Fibroblast of the aortic adventitia (primary cell): ENCODE measurements at regions not wholly inside any gene's neighbourhood (a gene's known extent, or its start where the extent isn't known, plus 50 kb on each side); places are given as distances from the start of the nearest gene placed in this dataset.
A peak's percentile ranks its signal among the peaks of the same experiment; 100 is the strongest.

ENCODE experiments used
- DNase-seq: peaks from one replicate; pipeline ENCODE4 v3.0.0-alpha.2; 2010; ENCODE audit warnings: low read depth
- H3K4me3 ChIP-seq: 2 replicates; pipeline ENCODE4 v1.5.1; 2011; ENCODE audit warnings: low read depth, mild to moderate bottlenecking, control low read depth, low read length, moderate library complexity
- TF ChIP-seq, protein P1 (sequence below): IDR thresholded peaks from 2 replicates; pipeline ENCODE4 v1.5.1; 2011; ENCODE audit warnings: mild to moderate bottlenecking, low read length, control low read depth, inconsistent platforms; ENCODE audit not compliant: insufficient read depth

DNA sequence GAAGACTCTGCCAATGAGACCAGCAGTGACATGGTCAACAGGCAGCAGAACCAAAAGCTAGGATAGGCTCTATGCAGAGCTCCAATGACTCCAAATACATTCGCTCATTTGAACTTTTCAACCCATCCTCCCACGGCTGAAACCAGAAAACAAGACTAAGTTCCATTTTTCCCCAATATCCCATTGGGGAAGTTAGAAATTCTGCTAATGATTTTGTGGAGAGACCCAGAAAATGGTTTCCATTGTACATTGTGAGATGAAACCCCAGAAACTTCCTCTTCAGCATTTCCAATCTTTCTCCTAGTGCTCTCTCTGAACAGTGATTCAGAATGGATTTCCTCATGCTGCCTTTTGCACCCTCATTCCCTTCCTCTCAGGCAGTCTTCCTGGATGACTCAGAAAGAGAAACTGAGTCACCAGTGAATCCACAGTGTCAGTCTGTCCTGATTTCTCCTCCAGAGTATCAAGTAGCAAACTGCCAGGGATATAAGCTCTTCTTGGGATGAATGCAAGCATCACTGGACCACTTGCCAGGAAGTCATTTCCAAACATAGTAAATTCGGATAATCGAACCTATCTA lies 467.7 kb upstream of the ID2 start:
- no peak overlapping the region for H3K4me3 ChIP-seq
- DNase-seq = no peak
- TF ChIP-seq, protein P1, sequence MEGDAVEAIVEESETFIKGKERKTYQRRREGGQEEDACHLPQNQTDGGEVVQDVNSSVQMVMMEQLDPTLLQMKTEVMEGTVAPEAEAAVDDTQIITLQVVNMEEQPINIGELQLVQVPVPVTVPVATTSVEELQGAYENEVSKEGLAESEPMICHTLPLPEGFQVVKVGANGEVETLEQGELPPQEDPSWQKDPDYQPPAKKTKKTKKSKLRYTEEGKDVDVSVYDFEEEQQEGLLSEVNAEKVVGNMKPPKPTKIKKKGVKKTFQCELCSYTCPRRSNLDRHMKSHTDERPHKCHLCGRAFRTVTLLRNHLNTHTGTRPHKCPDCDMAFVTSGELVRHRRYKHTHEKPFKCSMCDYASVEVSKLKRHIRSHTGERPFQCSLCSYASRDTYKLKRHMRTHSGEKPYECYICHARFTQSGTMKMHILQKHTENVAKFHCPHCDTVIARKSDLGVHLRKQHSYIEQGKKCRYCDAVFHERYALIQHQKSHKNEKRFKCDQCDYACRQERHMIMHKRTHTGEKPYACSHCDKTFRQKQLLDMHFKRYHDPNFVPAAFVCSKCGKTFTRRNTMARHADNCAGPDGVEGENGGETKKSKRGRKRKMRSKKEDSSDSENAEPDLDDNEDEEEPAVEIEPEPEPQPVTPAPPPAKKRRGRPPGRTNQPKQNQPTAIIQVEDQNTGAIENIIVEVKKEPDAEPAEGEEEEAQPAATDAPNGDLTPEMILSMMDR = no peak

DNA sequence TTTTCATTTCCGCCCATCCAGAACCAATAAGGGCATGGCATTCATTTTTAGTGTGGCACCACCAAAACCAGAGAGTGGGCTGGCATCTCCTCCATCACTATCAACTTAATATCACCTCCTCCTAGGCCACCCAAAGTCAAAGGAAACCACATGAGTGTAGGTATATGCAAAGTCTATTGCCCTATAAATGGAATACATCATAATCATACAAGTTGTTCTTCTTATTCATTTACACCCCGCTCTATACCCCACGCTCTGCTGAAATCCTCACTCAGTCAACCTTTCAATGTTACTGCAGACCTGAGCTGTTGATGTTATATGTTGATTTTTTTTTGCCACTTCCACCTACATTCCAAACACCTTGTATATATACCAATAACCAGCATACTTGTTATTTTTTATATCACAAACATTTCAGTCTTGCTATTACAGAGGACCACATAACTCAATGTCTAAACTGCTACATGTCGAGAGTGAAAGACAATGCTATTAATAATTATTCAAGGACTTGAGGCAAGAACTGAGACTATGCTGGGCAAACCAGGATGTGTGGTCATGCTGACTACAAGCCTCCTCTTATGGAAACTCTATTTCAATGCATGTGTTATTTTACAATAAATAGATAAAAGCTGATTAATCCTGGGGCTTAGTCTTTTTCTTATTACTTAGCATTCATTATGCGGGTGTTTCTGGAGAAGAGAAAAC lies 466.5 kb upstream of the ID2 start:
- no peak overlapping the region for H3K4me3 ChIP-seq
- DNase-seq = no peak
- TF ChIP-seq, protein P1 = no peak

DNA sequence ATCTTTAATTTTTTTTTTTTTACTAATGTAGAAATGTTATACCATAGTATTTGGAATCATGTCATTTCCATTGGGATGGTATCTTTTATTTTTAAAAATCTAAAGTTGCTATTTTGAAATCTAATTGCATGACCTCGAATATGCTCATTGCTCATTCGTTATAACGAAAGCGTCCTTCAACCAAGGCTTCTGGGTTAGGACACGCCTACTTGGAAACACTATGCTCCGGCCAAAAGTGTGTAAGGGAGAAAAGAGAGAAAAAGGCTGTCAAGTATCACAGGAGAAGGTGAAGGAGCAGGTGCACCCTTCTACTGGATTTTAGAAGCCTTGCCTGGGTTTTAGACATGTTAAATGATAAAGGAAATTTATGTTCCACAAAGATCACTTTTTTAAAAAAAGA lies 465.9 kb upstream of the ID2 start:
- no peak overlapping the region for H3K4me3 ChIP-seq
- DNase-seq = peak; percentile 19
- TF ChIP-seq, protein P1 = no peak

DNA sequence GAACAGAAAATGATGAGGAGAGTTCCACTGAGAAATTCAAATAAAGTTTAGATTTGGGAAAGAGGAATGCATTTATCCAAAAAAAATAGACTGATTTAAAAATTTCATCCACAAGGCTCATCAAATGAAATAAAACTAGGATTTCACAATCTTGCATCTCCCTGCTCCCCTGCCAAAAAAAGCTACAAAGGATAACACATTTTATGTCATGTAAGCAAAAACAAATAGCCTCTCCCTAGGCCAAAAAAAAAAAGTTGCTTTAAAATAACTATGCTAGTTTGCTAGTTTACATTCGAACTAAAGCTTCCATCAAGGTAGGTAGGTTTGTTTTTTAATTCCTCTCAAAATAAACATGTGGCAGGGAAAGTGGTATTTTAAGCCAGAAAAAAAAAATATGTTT lies 465.5 kb upstream of the ID2 start:
- DNase-seq = peak; percentile 66
- H3K4me3 ChIP-seq = no peak overlapping the region
- TF ChIP-seq, protein P1 = no peak

DNA sequence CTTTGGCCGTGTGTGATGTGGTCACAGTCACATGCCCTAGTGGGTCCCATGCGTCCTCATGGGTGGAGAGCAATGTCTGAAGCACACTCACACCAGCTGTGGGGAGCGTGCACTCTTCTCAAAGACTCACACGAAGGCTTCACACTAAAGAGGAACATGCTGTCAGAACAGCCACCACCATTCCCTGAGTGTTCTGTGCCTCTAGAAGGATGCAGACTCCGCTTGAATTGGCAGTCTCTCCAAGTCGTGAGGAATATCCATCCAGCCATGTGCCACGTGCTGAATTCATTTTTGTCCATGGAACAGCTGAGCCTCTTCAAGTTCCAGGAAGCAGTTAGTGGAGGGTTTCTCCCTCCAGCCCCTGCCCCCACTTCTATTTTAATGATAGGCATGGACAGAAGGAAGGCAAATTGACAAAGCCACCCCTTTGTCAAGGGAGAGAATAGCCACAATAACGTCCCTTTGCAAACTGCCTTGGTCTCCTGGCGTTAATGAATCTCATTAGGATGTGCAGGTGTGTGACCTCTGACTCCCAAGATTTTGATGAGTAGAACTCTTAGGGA lies 464.3 kb upstream of the ID2 start:
- no peak for DNase-seq
- TF ChIP-seq, protein P1 = no peak
- no peak overlapping the region for H3K4me3 ChIP-seq

DNA sequence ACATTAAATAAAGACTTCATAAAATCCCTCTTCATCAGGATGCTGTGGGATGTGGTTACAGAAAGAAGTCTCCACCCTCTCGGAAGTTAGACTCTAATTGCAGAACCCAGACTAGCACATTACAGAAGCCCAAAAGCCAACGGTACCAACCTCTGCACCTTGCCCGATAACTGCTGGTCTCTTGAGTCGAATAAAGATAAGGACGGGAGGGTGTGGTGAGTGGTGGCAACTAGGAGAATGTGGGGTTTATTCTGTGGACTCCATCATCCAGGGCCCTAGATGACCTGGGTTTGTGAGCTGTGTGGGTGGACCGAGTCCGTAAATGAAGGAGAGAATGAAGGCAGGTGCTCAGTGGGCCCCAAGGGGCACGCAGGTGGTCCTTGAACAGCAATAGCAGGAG lies 462.8 kb upstream of the ID2 start:
- DNase-seq = no peak
- TF ChIP-seq, protein P1 = no peak
- no peak overlapping the region for H3K4me3 ChIP-seq
